Natural killer cell (primary cell): ENCODE measurements at regions not wholly inside any gene's neighbourhood (a gene's known extent, or its start where the extent isn't known, plus 50 kb on each side); places are given as distances from the start of the nearest gene placed in this dataset.

Source experiments
- ATAC-seq, 3 donors: fragments of 150-1000 bp in 2 of 3; fragments of 200-7000 bp in 1 of 3; cut with Tn5 transposase; 1 replicate in 1 of 3; 2 replicates in 2 of 3; pipeline ENCODE4 v1.10.0; 2021; ENCODE audit warnings: mild to moderate bottlenecking in 2 of 3, moderate library complexity in 2 of 3
- DNase-seq, 2 donors: peaks; one replicate each; pipeline versions ENCODE4 v3.0.0 to v3.0.0-alpha.2; 2013 to 2021; ENCODE audit warnings: mixed read lengths in 1 of 2
- H3K27ac ChIP-seq: one replicate; pipeline ENCODE4 v1.5.1; 2013; ENCODE audit warnings: mild to moderate bottlenecking, low read length
- H3K27me3 ChIP-seq: one replicate; pipeline ENCODE4 v1.6.1; 2013; ENCODE audit warnings: low read length; ENCODE audit not compliant: control insufficient read depth, insufficient read depth
- H3K36me3 ChIP-seq: one replicate; pipeline ENCODE4 v1.6.1; 2013; ENCODE audit warnings: low read length; ENCODE audit not compliant: control insufficient read depth, insufficient read depth
- H3K4me1 ChIP-seq: one replicate; pipeline ENCODE4 v1.6.1; 2013; ENCODE audit warnings: low read length; ENCODE audit not compliant: control insufficient read depth, insufficient read depth
- H3K4me3 ChIP-seq: one replicate; pipeline ENCODE4 v1.5.1; 2013; ENCODE audit warnings: low read length
- H3K9me3 ChIP-seq: one replicate; pipeline ENCODE4 v1.6.1; 2013; ENCODE audit warnings: low read length; ENCODE audit not compliant: control insufficient read depth, insufficient read depth
- H3K27ac Mint-ChIP-seq, 2 donors: one replicate each; pipeline ENCODE4 v1.8.0; 2022; ENCODE audit warnings: mild to moderate bottlenecking in 2 of 2, mixed read lengths in 2 of 2, moderate library complexity in 1 of 2
- H3K27me3 Mint-ChIP-seq, 2 donors: one replicate each; pipeline ENCODE4 v1.8.0; 2022; ENCODE audit warnings: low read depth in 2 of 2, mixed read lengths in 2 of 2
- H3K36me3 Mint-ChIP-seq: one replicate; pipeline ENCODE4 v1.8.0; 2022; ENCODE audit warnings: mixed read lengths
- H3K4me1 Mint-ChIP-seq, 2 donors: one replicate each; pipeline ENCODE4 v1.8.0; 2022; ENCODE audit warnings: mixed read lengths in 2 of 2
- H3K4me3 Mint-ChIP-seq: one replicate; pipeline ENCODE4 v1.8.0; 2022; ENCODE audit warnings: mild to moderate bottlenecking, moderate library complexity, mixed read lengths
- H3K9me3 Mint-ChIP-seq, 2 donors: one replicate each; pipeline ENCODE4 v1.8.0; 2022; ENCODE audit warnings: mixed read lengths in 2 of 2
- CTCF ChIP-seq: fragments of 200-600 bp; IDR thresholded peaks from one replicate; pipeline ENCODE4 v1.8.0; 2022; ENCODE audit warnings: antibody characterized with exemption
- WGBS: methylation state at CpG from one replicate; pipeline ENCODE4 v1.1.7; 2013; ENCODE audit warnings: missing lambda C conversion rate; ENCODE audit not compliant: insufficient coverage; 5-methylcytosine and 5-hydroxymethylcytosine counted together
- intact Hi-C: fragments of 100-400 bp; cut with micrococcal nuclease; formaldehyde crosslinking; loops from one replicate; pipeline ENCODE4 v1.14.2; 2022

- no peaks in the 10 kb centered on the region for H3K9me3 Mint-ChIP-seq
- 82% methylated on average over 5 of the region's 6 CpGs for WGBS
- ATAC-seq: no peak
- no peaks in the 10 kb centered on the region for H3K36me3 Mint-ChIP-seq
- H3K27me3 ChIP-seq: no peaks in the 10 kb centered on the region
- H3K9me3 ChIP-seq: no peaks in the 10 kb centered on the region
- peaks cover 5% of the 10 kb centered on the region for H3K4me1 ChIP-seq
- no peak for TF ChIP-seq CTCF
- no peak for DNase-seq
- no peak overlapping the region for H3K27ac ChIP-seq
- H3K27me3 Mint-ChIP-seq: peaks cover 10 to 32% of the 10 kb centered on the region in 2 donors
- no peak overlapping the region for H3K27ac Mint-ChIP-seq
- H3K4me3 Mint-ChIP-seq: no peak overlapping the region
- H3K36me3 ChIP-seq: no peaks in the 10 kb centered on the region
- intact Hi-C loops: no loop called here
- no peaks in the 10 kb centered on the region for H3K4me1 Mint-ChIP-seq
- no peak overlapping the region for H3K4me3 ChIP-seq
Measured at GRCh38 chr11:19559746-19560145, 152.9 kb upstream of the NAV2 start.

GRCh38 chr11:19558189-19558986 lies 154.2 kb upstream of the NAV2 start:
- DNase-seq: peak in 1 of 2 donors; percentile 6
- Mint-ChIP-seq H3K4me1 (no peaks in the 10 kb centered on the region), H3K9me3 (no peaks in the 10 kb centered on the region), H3K27me3 (peaks cover 7 to 31% of the 10 kb centered on the region in 2 donors), H3K4me3 (no peak overlapping the region), H3K36me3 (no peaks in the 10 kb centered on the region), H3K27ac (no peak overlapping the region)
- no peak overlapping the region for H3K27ac ChIP-seq
- no peaks in the 10 kb centered on the region for H3K4me1 ChIP-seq
- no peak for TF ChIP-seq CTCF
- no peaks in the 10 kb centered on the region for H3K36me3 ChIP-seq
- no peak for ATAC-seq
- no peak overlapping the region for H3K4me3 ChIP-seq
- no peaks in the 10 kb centered on the region for H3K9me3 ChIP-seq
- intact Hi-C loops: no loop called here
- WGBS: 76% methylated on average over 12 of the region's 12 CpGs
- H3K27me3 ChIP-seq: no peaks in the 10 kb centered on the region

GRCh38 chr11:19557720-19558140 lies 154.9 kb upstream of the NAV2 start:
- no peaks in the 10 kb centered on the region for H3K36me3 Mint-ChIP-seq
- no peaks in the 10 kb centered on the region for H3K9me3 Mint-ChIP-seq
- H3K4me1 ChIP-seq: no peaks in the 10 kb centered on the region
- peaks cover 4 to 25% of the 10 kb centered on the region in 2 donors for H3K27me3 Mint-ChIP-seq
- H3K27me3 ChIP-seq: no peaks in the 10 kb centered on the region
- no peak overlapping the region for H3K4me3 Mint-ChIP-seq
- intact Hi-C loops: loop anchor here (2.0 kb wide), 1 partner anchor 345 kb away; no protein-coding TSS in a partner anchor
- peak; percentile 89 for TF ChIP-seq CTCF
- H3K4me3 ChIP-seq: no peak overlapping the region
- H3K27ac Mint-ChIP-seq: no peak overlapping the region
- H3K36me3 ChIP-seq: no peaks in the 10 kb centered on the region
- H3K4me1 Mint-ChIP-seq: no peaks in the 10 kb centered on the region
- H3K9me3 ChIP-seq: no peaks in the 10 kb centered on the region
- peak; percentile 56 to 72 for DNase-seq
- peak in 2 of 3 donors; percentile 58 to 76 for ATAC-seq
- WGBS: 7% methylated on average over 7 of the region's 7 CpGs
- H3K27ac ChIP-seq: no peak overlapping the region
